ENCODE measurements at regions not wholly inside any gene's neighbourhood (a gene's known extent, or its start where the extent isn't known, plus 50 kb on each side); places are given as distances from the start of the nearest gene placed in this dataset.

DNA sequence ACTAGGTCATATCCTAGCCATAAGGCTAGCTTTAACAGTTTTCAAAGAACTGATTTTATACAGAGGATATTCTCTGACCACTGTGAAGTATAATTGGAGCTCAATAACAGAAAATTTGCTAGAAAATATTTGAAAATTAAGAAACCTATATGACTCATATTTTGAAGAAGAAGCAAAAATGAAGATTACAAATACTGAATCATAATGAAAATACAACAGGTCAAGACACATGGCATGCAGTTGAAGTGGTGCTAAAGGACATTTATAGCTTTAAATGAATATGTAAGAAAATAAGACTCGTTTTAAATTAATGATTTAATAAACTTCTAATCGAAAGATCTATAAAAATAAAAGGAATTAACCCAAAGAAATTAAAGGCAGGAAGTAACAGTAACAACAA lies 1234.6 kb downstream of the SLC16A7 start:
- no peaks in the 10 kb centered on the region for H3K36me3 ChIP-seq (ENCODE audit: insufficient read depth)

GRCh38 chr12:60832290-60832689 lies 1236.5 kb downstream of the SLC16A7 start:
- TF ChIP-seq CTCF (conservative IDR thresholded peaks at IDR 0.05; ENCODE audit: low read depth, low read length), result no peak
- no peaks in the 10 kb centered on the region for H3K79me2 ChIP-seq (ENCODE audit: insufficient read depth, low read depth)
- H3K27me3 ChIP-seq (ENCODE audit: insufficient read depth, low read depth), result no peaks in the 10 kb centered on the region
- no peaks in the 10 kb centered on the region for H3K36me3 ChIP-seq (ENCODE audit: insufficient read depth)
- H3K9ac ChIP-seq, result no peak overlapping the region
- H3K4me1 ChIP-seq (ENCODE audit: low read depth, poor library complexity, severe bottlenecking), result no peaks in the 10 kb centered on the region
- H3K4me2 ChIP-seq, result no peak overlapping the region
- no peak overlapping the region for H3K4me3 ChIP-seq (IDR thresholded peaks at IDR 0.05; ENCODE audit: insufficient read depth, low read depth, low read length)
- H2AFZ ChIP-seq (ENCODE audit: low read depth), result no peak overlapping the region
- H4K20me1 ChIP-seq (ENCODE audit: insufficient read depth), result no peaks in the 10 kb centered on the region
- no peak overlapping the region for H3K27ac ChIP-seq

More for the DNA sequence above, 1234.6 kb downstream of the SLC16A7 start:
- H3K4me1 ChIP-seq (ENCODE audit: low read depth, poor library complexity, severe bottlenecking), result no peaks in the 10 kb centered on the region
- H2AFZ ChIP-seq (ENCODE audit: low read depth), result no peak overlapping the region
- no peaks in the 10 kb centered on the region for H3K79me2 ChIP-seq (ENCODE audit: insufficient read depth, low read depth)
- no peak for TF ChIP-seq CTCF (conservative IDR thresholded peaks at IDR 0.05; ENCODE audit: low read depth, low read length)
- no peaks in the 10 kb centered on the region for H3K27me3 ChIP-seq (ENCODE audit: insufficient read depth, low read depth)
- H3K4me3 ChIP-seq (IDR thresholded peaks at IDR 0.05; ENCODE audit: insufficient read depth, low read depth, low read length), result no peak overlapping the region
- H3K9ac ChIP-seq, result no peak overlapping the region
- H4K20me1 ChIP-seq (ENCODE audit: insufficient read depth), result no peaks in the 10 kb centered on the region
- no peak overlapping the region for H3K4me2 ChIP-seq
- H3K27ac ChIP-seq, result no peak overlapping the region

DNA sequence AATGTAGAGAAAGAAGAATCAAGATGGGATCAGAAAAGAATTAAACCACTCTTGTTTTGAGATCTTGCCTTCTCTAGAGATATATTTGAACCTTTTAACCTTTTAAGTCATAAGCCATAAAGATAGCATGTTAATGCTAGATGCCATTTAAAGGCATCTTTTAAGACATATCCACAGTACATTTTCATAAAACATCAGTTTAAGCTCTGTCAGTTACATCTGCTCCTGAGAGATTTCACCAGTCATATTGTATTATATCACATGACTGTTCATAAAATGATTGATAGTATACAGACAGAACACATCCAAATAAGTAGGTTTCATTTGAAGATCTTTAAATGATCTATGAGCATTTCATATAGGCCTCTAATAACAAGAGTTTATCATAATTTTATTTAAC lies 1238.5 kb downstream of the SLC16A7 start:
- no peak overlapping the region for H3K27ac ChIP-seq
- H3K79me2 ChIP-seq (ENCODE audit: insufficient read depth, low read depth), result no peaks in the 10 kb centered on the region
- H2AFZ ChIP-seq (ENCODE audit: low read depth), result no peak overlapping the region
- H3K4me2 ChIP-seq, result no peak overlapping the region
- no peak overlapping the region for H3K9ac ChIP-seq
- no peaks in the 10 kb centered on the region for H3K36me3 ChIP-seq (ENCODE audit: insufficient read depth)
- H4K20me1 ChIP-seq (ENCODE audit: insufficient read depth), result no peaks in the 10 kb centered on the region
- H3K4me1 ChIP-seq (ENCODE audit: low read depth, poor library complexity, severe bottlenecking), result no peaks in the 10 kb centered on the region
- H3K27me3 ChIP-seq (ENCODE audit: insufficient read depth, low read depth), result no peaks in the 10 kb centered on the region
- H3K4me3 ChIP-seq (IDR thresholded peaks at IDR 0.05; ENCODE audit: insufficient read depth, low read depth, low read length), result no peak overlapping the region
- TF ChIP-seq CTCF (conservative IDR thresholded peaks at IDR 0.05; ENCODE audit: low read depth, low read length), result no peak

DNA sequence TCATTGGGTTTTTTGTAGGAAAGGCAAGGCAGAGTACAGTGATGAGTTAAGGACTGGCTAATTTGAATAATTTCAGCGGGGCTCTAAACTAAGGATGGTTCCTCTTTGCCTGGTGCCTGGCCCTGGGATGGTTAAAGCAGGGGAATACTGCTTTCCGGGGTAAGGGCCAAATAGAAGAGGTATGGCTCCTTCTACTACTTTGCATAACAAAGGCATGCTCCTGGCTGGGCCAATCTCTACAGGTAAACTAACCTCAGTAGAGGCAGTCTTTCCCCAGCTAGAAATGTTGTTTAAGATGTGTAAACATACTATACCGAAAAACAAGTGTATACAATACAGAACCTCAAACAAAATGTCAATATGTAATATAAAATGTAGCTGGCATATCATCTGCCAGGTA lies 1239.0 kb downstream of the SLC16A7 start:
- no peak for TF ChIP-seq CTCF (conservative IDR thresholded peaks at IDR 0.05; ENCODE audit: low read depth, low read length)
- no peaks in the 10 kb centered on the region for H3K4me1 ChIP-seq (ENCODE audit: low read depth, poor library complexity, severe bottlenecking)
- no peaks in the 10 kb centered on the region for H3K79me2 ChIP-seq (ENCODE audit: insufficient read depth, low read depth)
- H3K9ac ChIP-seq, result no peak overlapping the region
- H3K4me2 ChIP-seq, result no peak overlapping the region
- H3K27ac ChIP-seq, result no peak overlapping the region
- no peaks in the 10 kb centered on the region for H3K36me3 ChIP-seq (ENCODE audit: insufficient read depth)
- no peaks in the 10 kb centered on the region for H4K20me1 ChIP-seq (ENCODE audit: insufficient read depth)
- no peaks in the 10 kb centered on the region for H3K27me3 ChIP-seq (ENCODE audit: insufficient read depth, low read depth)
- H3K4me3 ChIP-seq (IDR thresholded peaks at IDR 0.05; ENCODE audit: insufficient read depth, low read depth, low read length), result no peak overlapping the region
- H2AFZ ChIP-seq (ENCODE audit: low read depth), result no peak overlapping the region
